ENCODE measurements at regions not wholly inside any gene's neighbourhood (a gene's known extent, or its start where the extent isn't known, plus 50 kb on each side); places are given as distances from the start of the nearest gene placed in this dataset.

- H3K9me3 ChIP-seq (ENCODE audit: control extremely low read depth in 1 of 5, control insufficient read depth in 4 of 5, insufficient read depth in 2 of 5, low read depth in 1 of 5, low read length in 4 of 5), result peaks cover 0 to 11% (median 6%) of the 10 kb centered on the region in 5 experiments
- peak in 2 of 3 donors; percentile 23 to 51 for DNase-seq
- CTCF ChIA-PET, result interaction anchor here (2.4 kb wide), 1 partner anchor 14 kb away, joined by 8 read pairs; no protein-coding TSS in a partner anchor
- no peaks in the 10 kb centered on the region for H3K27me3 ChIP-seq (replicated peaks in 2 of 5; ENCODE audit: control insufficient read depth in 4 of 5, insufficient read depth in 5 of 5, low read length in 4 of 5)
- H3K4me1 ChIP-seq (ENCODE audit: control extremely low read depth in 1 of 4, control insufficient read depth in 4 of 4, insufficient read depth in 4 of 4, low read length in 3 of 4), result no peaks in the 10 kb centered on the region
- POLR2A ChIA-PET, result no interaction called here
- 85% methylated on average over 3 of the region's 5 CpGs for WGBS (ENCODE audit: insufficient coverage)
- H3K36me3 ChIP-seq (ENCODE audit: control insufficient read depth in 4 of 4, insufficient read depth in 4 of 4, low read length in 3 of 4), result no peaks in the 10 kb centered on the region
- H3K4me3 ChIP-seq (ENCODE audit: control insufficient read depth in 1 of 7, extremely low read depth in 1 of 7, insufficient read depth in 4 of 7, low read depth in 2 of 7, low read length in 6 of 7), result no peak overlapping the region
- no peak overlapping the region for H3K27ac ChIP-seq (ENCODE audit: insufficient read depth in 1 of 2, low read depth in 1 of 2, low read length in 2 of 2, poor library complexity in 1 of 2, severe bottlenecking in 2 of 2)
Observed at GRCh38 chr19:28619816-28620429, 593.0 kb downstream of the UQCRFS1 start.

- ChIA-PET CTCF (interaction anchor here (2.4 kb wide), 1 partner anchor 16 kb away, joined by 8 read pairs; no protein-coding TSS in a partner anchor), POLR2A (no interaction called here)
- WGBS (ENCODE audit: insufficient coverage), result 90% methylated on average over 2 of the region's 4 CpGs
- H3K9me3 ChIP-seq (ENCODE audit: control extremely low read depth in 1 of 5, control insufficient read depth in 4 of 5, insufficient read depth in 2 of 5, low read depth in 1 of 5, low read length in 4 of 5), result peaks cover 0 to 23% (median 11%) of the 10 kb centered on the region in 5 experiments
- H3K4me3 ChIP-seq (ENCODE audit: control insufficient read depth in 1 of 7, extremely low read depth in 1 of 7, insufficient read depth in 4 of 7, low read depth in 2 of 7, low read length in 6 of 7), result no peak overlapping the region
- no peaks in the 10 kb centered on the region for H3K36me3 ChIP-seq (ENCODE audit: control insufficient read depth in 4 of 4, insufficient read depth in 4 of 4, low read length in 3 of 4)
- H3K4me1 ChIP-seq (ENCODE audit: control extremely low read depth in 1 of 4, control insufficient read depth in 4 of 4, insufficient read depth in 4 of 4, low read length in 3 of 4), result no peaks in the 10 kb centered on the region
- no peaks in the 10 kb centered on the region for H3K27me3 ChIP-seq (replicated peaks in 2 of 5; ENCODE audit: control insufficient read depth in 4 of 5, insufficient read depth in 5 of 5, low read length in 4 of 5)
- no peak overlapping the region for H3K27ac ChIP-seq (ENCODE audit: insufficient read depth in 1 of 2, low read depth in 1 of 2, low read length in 2 of 2, poor library complexity in 1 of 2, severe bottlenecking in 2 of 2)
- no peak for DNase-seq
Observed at GRCh38 chr19:28618504-28618903, 594.4 kb downstream of the UQCRFS1 start.

GRCh38 chr19:28615966-28616365, 597.0 kb downstream of the UQCRFS1 start:
- 100% methylated on average over 1 of the region's 1 CpG for WGBS (ENCODE audit: insufficient coverage)
- POLR2A ChIA-PET, result no interaction called here

GRCh38 chr19:28615546-28615916, 597.4 kb downstream of the UQCRFS1 start:
- 92% methylated on average over 2 of the region's 3 CpGs for WGBS (ENCODE audit: insufficient coverage)
- H3K27ac ChIP-seq (ENCODE audit: insufficient read depth in 1 of 2, low read depth in 1 of 2, low read length in 2 of 2, poor library complexity in 1 of 2, severe bottlenecking in 2 of 2), result no peak overlapping the region
- DNase-seq, result no peak
- ChIA-PET CTCF (no interaction called here), POLR2A (no interaction called here)
- H3K4me3 ChIP-seq (ENCODE audit: control insufficient read depth in 1 of 7, extremely low read depth in 1 of 7, insufficient read depth in 4 of 7, low read depth in 2 of 7, low read length in 6 of 7), result no peak overlapping the region
- H3K9me3 ChIP-seq (ENCODE audit: control extremely low read depth in 1 of 5, control insufficient read depth in 4 of 5, insufficient read depth in 2 of 5, low read depth in 1 of 5, low read length in 4 of 5), result peaks cover 0 to 26% (median 11%) of the 10 kb centered on the region in 5 experiments
- H3K36me3 ChIP-seq (ENCODE audit: control insufficient read depth in 4 of 4, insufficient read depth in 4 of 4, low read length in 3 of 4), result no peaks in the 10 kb centered on the region
- H3K4me1 ChIP-seq (ENCODE audit: control extremely low read depth in 1 of 4, control insufficient read depth in 4 of 4, insufficient read depth in 4 of 4, low read length in 3 of 4), result no peaks in the 10 kb centered on the region
- H3K27me3 ChIP-seq (replicated peaks in 2 of 5; ENCODE audit: control insufficient read depth in 4 of 5, insufficient read depth in 5 of 5, low read length in 4 of 5), result no peaks in the 10 kb centered on the region

More at GRCh38 chr19:28615966-28616365, 597.0 kb downstream of the UQCRFS1 start:
- no peak overlapping the region for H3K4me3 ChIP-seq (ENCODE audit: control insufficient read depth in 1 of 7, extremely low read depth in 1 of 7, insufficient read depth in 4 of 7, low read depth in 2 of 7, low read length in 6 of 7)
- no peaks in the 10 kb centered on the region for H3K36me3 ChIP-seq (ENCODE audit: control insufficient read depth in 4 of 4, insufficient read depth in 4 of 4, low read length in 3 of 4)
- DNase-seq, result no peak
- CTCF ChIA-PET, result no interaction called here
- no peaks in the 10 kb centered on the region for H3K4me1 ChIP-seq (ENCODE audit: control extremely low read depth in 1 of 4, control insufficient read depth in 4 of 4, insufficient read depth in 4 of 4, low read length in 3 of 4)
- peaks cover 0 to 26% (median 11%) of the 10 kb centered on the region in 5 experiments for H3K9me3 ChIP-seq (ENCODE audit: control extremely low read depth in 1 of 5, control insufficient read depth in 4 of 5, insufficient read depth in 2 of 5, low read depth in 1 of 5, low read length in 4 of 5)
- no peaks in the 10 kb centered on the region for H3K27me3 ChIP-seq (replicated peaks in 2 of 5; ENCODE audit: control insufficient read depth in 4 of 5, insufficient read depth in 5 of 5, low read length in 4 of 5)
- H3K27ac ChIP-seq (ENCODE audit: insufficient read depth in 1 of 2, low read depth in 1 of 2, low read length in 2 of 2, poor library complexity in 1 of 2, severe bottlenecking in 2 of 2), result no peak overlapping the region

GRCh38 chr19:28614634-28615545, 598.1 kb downstream of the UQCRFS1 start:
- H3K4me3 ChIP-seq (ENCODE audit: control insufficient read depth in 1 of 7, extremely low read depth in 1 of 7, insufficient read depth in 4 of 7, low read depth in 2 of 7, low read length in 6 of 7), result no peak overlapping the region
- no peak for DNase-seq
- H3K4me1 ChIP-seq (ENCODE audit: control extremely low read depth in 1 of 4, control insufficient read depth in 4 of 4, insufficient read depth in 4 of 4, low read length in 3 of 4), result no peaks in the 10 kb centered on the region
- H3K27ac ChIP-seq (ENCODE audit: insufficient read depth in 1 of 2, low read depth in 1 of 2, low read length in 2 of 2, poor library complexity in 1 of 2, severe bottlenecking in 2 of 2), result no peak overlapping the region
- no peaks in the 10 kb centered on the region for H3K27me3 ChIP-seq (replicated peaks in 2 of 5; ENCODE audit: control insufficient read depth in 4 of 5, insufficient read depth in 5 of 5, low read length in 4 of 5)
- no peaks in the 10 kb centered on the region for H3K36me3 ChIP-seq (ENCODE audit: control insufficient read depth in 4 of 4, insufficient read depth in 4 of 4, low read length in 3 of 4)
- peaks cover 0 to 26% (median 11%) of the 10 kb centered on the region in 5 experiments for H3K9me3 ChIP-seq (ENCODE audit: control extremely low read depth in 1 of 5, control insufficient read depth in 4 of 5, insufficient read depth in 2 of 5, low read depth in 1 of 5, low read length in 4 of 5)
- CTCF ChIA-PET, result no interaction called here
- 98% methylated on average over 6 of the region's 12 CpGs for WGBS (ENCODE audit: insufficient coverage)
- POLR2A ChIA-PET, result no interaction called here

GRCh38 chr19:28612275-28612769, 600.6 kb downstream of the UQCRFS1 start:
- Histone ChIP-seq H3K4me3 (ENCODE audit: control insufficient read depth in 1 of 7, extremely low read depth in 1 of 7, insufficient read depth in 4 of 7, low read depth in 2 of 7, low read length in 6 of 7) (no peak overlapping the region), H3K4me1 (ENCODE audit: control extremely low read depth in 1 of 4, control insufficient read depth in 4 of 4, insufficient read depth in 4 of 4, low read length in 3 of 4) (no peaks in the 10 kb centered on the region), H3K36me3 (ENCODE audit: control insufficient read depth in 4 of 4, insufficient read depth in 4 of 4, low read length in 3 of 4) (no peaks in the 10 kb centered on the region), H3K27ac (ENCODE audit: insufficient read depth in 1 of 2, low read depth in 1 of 2, low read length in 2 of 2, poor library complexity in 1 of 2, severe bottlenecking in 2 of 2) (no peak overlapping the region), H3K27me3 (replicated peaks in 2 of 5; ENCODE audit: control insufficient read depth in 4 of 5, insufficient read depth in 5 of 5, low read length in 4 of 5) (no peaks in the 10 kb centered on the region), H3K9me3 (ENCODE audit: control extremely low read depth in 1 of 5, control insufficient read depth in 4 of 5, insufficient read depth in 2 of 5, low read depth in 1 of 5, low read length in 4 of 5) (peaks cover 0 to 34% (median 17%) of the 10 kb centered on the region in 5 experiments)
- 93% methylated on average over 3 of the region's 8 CpGs for WGBS (ENCODE audit: insufficient coverage)
- CTCF ChIA-PET, result no interaction called here
- POLR2A ChIA-PET, result no interaction called here
- DNase-seq, result no peak

Data from common myeloid progenitor, CD34-positive (primary cell).